K562 (cell line): ENCODE measurements at regions not wholly inside any gene's neighbourhood (a gene's known extent, or its start where the extent isn't known, plus 50 kb on each side); places are given as distances from the start of the nearest gene placed in this dataset.

Source experiments
- ATAC-seq: fragments of 200-7000 bp; cut with Tn5 transposase; 3 replicates; pipeline ENCODE4 v1.9.1; 2020; ENCODE audit warnings: moderate library complexity
- BruUV-seq: library from RNA; stranded (reverse); fragments of 400-500 nt; replicated peaks from 2 replicates; lab custom pipeline; 2021; lab: Mats Ljungman, UMichigan
- CTCF ChIA-PET: fragments of 300-600 bp; formaldehyde crosslinking; extraction: SDS; loops from one replicate; lab custom pipeline; 2021; ENCODE audit warnings: low intra/inter-chr PET ratio; lab: Yijun Ruan, JAX
- POLR2A ChIA-PET: fragments of 300-600, 350-650 bp; sonication (Branson Sonifier 250); formaldehyde crosslinking; extraction: SDS; loops from one replicate; lab custom pipeline; 2021; ENCODE audit warnings: antibody characterized with exemption, inconsistent platforms; lab: Yijun Ruan, JAX
- DNase-seq, 4 experiments: peaks; one replicate each; pipeline versions ENCODE4 v3.0.0 to v3.0.0-alpha.2; 2011 to 2018; ENCODE audit warnings: low spot score in 3 of 4, mixed read lengths in 3 of 4; ENCODE audit errors: extremely low read depth in 1 of 4
- FAIRE-seq: peaks from 2 replicates; lab custom pipeline; 2011; peaks lifted over from hg19 to GRCh38; lab: Jason Lieb, UNC
- H2AFZ ChIP-seq: 2 replicates; pipeline ENCODE4 v1.6.0; 2011; ENCODE audit warnings: low read depth, low read length, control low read depth, inconsistent platforms
- H3K27ac ChIP-seq: fragments of 200-600 bp; 3 replicates; pipeline ENCODE4 v1.8.0; 2011; ENCODE audit warnings: low read depth, mild to moderate bottlenecking, control low read depth, inconsistent platforms, low read length, moderate library complexity, mixed read lengths; ENCODE audit errors: extremely low read depth
- H3K27me3 ChIP-seq, 2 experiments: fragments of 300-600 bp in 1 of 2; 2 replicates in 1 of 2; 3 replicates in 1 of 2; pipeline versions ENCODE4 v1.6.0 to v1.8.0; 2011; ENCODE audit warnings: inconsistent platforms in 2 of 2, low read length in 2 of 2, mild to moderate bottlenecking in 1 of 2, mixed read lengths in 1 of 2, moderate library complexity in 1 of 2; ENCODE audit not compliant: control insufficient read depth in 2 of 2, insufficient read depth in 2 of 2
- H3K36me3 ChIP-seq: fragments of 300-600 bp; 3 replicates; pipeline ENCODE4 v1.8.0; 2011; ENCODE audit warnings: mild to moderate bottlenecking, low read length, inconsistent platforms; ENCODE audit not compliant: control insufficient read depth, insufficient read depth
- H3K4me1 ChIP-seq, 2 experiments: fragments of 200-600 bp in 1 of 2; replicated peaks in 1 of 2; 2 replicates in 1 of 2; 3 replicates in 1 of 2; pipeline versions ENCODE4 v1.5.1 to v1.8.0; 2011; ENCODE audit warnings: inconsistent platforms in 2 of 2, low read length in 2 of 2, mild to moderate bottlenecking in 1 of 2, mixed read lengths in 1 of 2, moderate library complexity in 1 of 2; ENCODE audit not compliant: control insufficient read depth in 2 of 2, insufficient read depth in 2 of 2
- H3K4me2 ChIP-seq: 2 replicates; pipeline ENCODE4 v1.6.1; 2011; ENCODE audit warnings: low read length, control low read depth, inconsistent platforms, mixed read lengths; ENCODE audit not compliant: insufficient read depth
- H3K4me3 ChIP-seq: fragments of 200-600 bp; sonication (generic), shearing (Covaris generic); 2 replicates; pipeline ENCODE4 v1.5.1; 2016; ENCODE audit warnings: control low read depth, inconsistent platforms
- H3K79me2 ChIP-seq: fragments of 200-600 bp; 3 replicates; pipeline ENCODE4 v1.8.0; 2011; ENCODE audit warnings: low read length, inconsistent platforms; ENCODE audit not compliant: control insufficient read depth, insufficient read depth
- H3K9ac ChIP-seq, 2 experiments: 2 replicates each; pipeline versions ENCODE4 v1.6.0 to v1.6.1; 2011; ENCODE audit warnings: low read depth in 2 of 2, low read length in 2 of 2, control low read depth in 1 of 2, inconsistent platforms in 1 of 2, mild to moderate bottlenecking in 1 of 2, mixed read lengths in 1 of 2; ENCODE audit not compliant: insufficient read depth in 1 of 2
- H3K9me1 ChIP-seq: one replicate; pipeline ENCODE4 v1.6.0; 2011; ENCODE audit warnings: inconsistent platforms, mild to moderate bottlenecking, low read length, moderate library complexity; ENCODE audit not compliant: control insufficient read depth, insufficient read depth
- H3K9me3 ChIP-seq: replicated peaks from 2 replicates; pipeline ENCODE4 v1.5.1; 2011; ENCODE audit warnings: low read depth, low read length, inconsistent platforms; ENCODE audit not compliant: control insufficient read depth, insufficient read depth
- H4K20me1 ChIP-seq: replicated peaks from 2 replicates; pipeline ENCODE4 v1.6.1; 2011; ENCODE audit warnings: low read length, inconsistent platforms, mixed read lengths; ENCODE audit not compliant: control insufficient read depth, insufficient read depth
- ARNT ChIP-seq, 2 experiments: fragments of 450-650 bp; IDR thresholded peaks; 2 replicates each; pipeline ENCODE4 v1.6.1; 2016; ENCODE audit warnings: mild to moderate bottlenecking in 1 of 2
- BRF1 ChIP-seq: IDR thresholded peaks from 3 replicates; pipeline ENCODE4 v1.6.1; 2011; ENCODE audit warnings: borderline replicate concordance, mild to moderate bottlenecking; ENCODE audit not compliant: insufficient read length; ENCODE audit errors: extremely low read depth
- CAMTA2 ChIP-seq: fragments of 250-450 bp; sonication (Bioruptor Pico); conservative IDR thresholded peaks from 2 replicates; pipeline ENCODE4 v1.5.1; 2022
- CEBPB ChIP-seq: fragments of 450-650 bp; IDR thresholded peaks from 2 replicates; pipeline ENCODE4 v1.6.1; 2016; ENCODE audit warnings: missing genetic modification characterization, missing compliant biosample characterization
- FOXA1 ChIP-seq: fragments of 450-650 bp; IDR thresholded peaks from 2 replicates; pipeline ENCODE4 v1.6.1; 2016; ENCODE audit warnings: mild to moderate bottlenecking, borderline replicate concordance
- SIN3B ChIP-seq: fragments of 450-650 bp; IDR thresholded peaks from 2 replicates; pipeline ENCODE4 v1.6.1; 2017; ENCODE audit warnings: low read depth, mild to moderate bottlenecking, moderate library complexity
- SIRT6 ChIP-seq: IDR thresholded peaks from one replicate; pipeline ENCODE4 v1.6.1; 2012; ENCODE audit warnings: low read depth, mild to moderate bottlenecking, control low read depth, inconsistent platforms, low read length, moderate library complexity
- ZNF384 ChIP-seq: IDR thresholded peaks from 2 replicates; pipeline ENCODE4 v1.6.1; 2012; ENCODE audit warnings: low read depth, low read length, improper control_type of control experiment
- WGBS: fragments of 100-300 bp; shearing (Covaris generic); methylation state at CpG from one replicate; pipeline ENCODE4 v1.1.6; 2016; ENCODE audit warnings: low coverage, mixed read lengths; ENCODE audit not compliant: insufficient coverage; ENCODE audit errors: missing lambda C conversion rate; 5-methylcytosine and 5-hydroxymethylcytosine counted together
- in situ Hi-C: fragments of 300-500 bp; cut with MboI; formaldehyde crosslinking; loops from 4 replicates; pipeline ENCODE4 v1.15.0; 2018; ENCODE audit warnings: inconsistent platforms, mixed read lengths
- intact Hi-C: fragments of 100-400 bp; cut with micrococcal nuclease; formaldehyde crosslinking; loops from 2 replicates; pipeline ENCODE4 v1.14.2; 2022
- TF ChIP-seq, protein P1 (sequence below): fragments of 250-450 bp; sonication (Bioruptor Pico); IDR thresholded peaks from 2 replicates; pipeline ENCODE4 v1.9.0; 2021; ENCODE audit warnings: mild to moderate bottlenecking, inconsistent platforms
- TF ChIP-seq, protein P2 (sequence below): fragments of 250-450 bp; sonication (Bioruptor Pico); IDR thresholded peaks from 2 replicates; pipeline ENCODE4 v1.4.0; 2020; ENCODE audit warnings: borderline replicate concordance
- TF ChIP-seq, protein P3 (sequence below): fragments of 250-450 bp; sonication (Bioruptor Pico); IDR thresholded peaks from 2 replicates; pipeline ENCODE4 v1.4.0; 2020; ENCODE audit warnings: mild to moderate bottlenecking, moderate library complexity
- TF ChIP-seq, protein P4 (sequence below): fragments of 450-650 bp; formaldehyde crosslinking; IDR thresholded peaks from 2 replicates; pipeline ENCODE4 v1.4.0; 2020; ENCODE audit warnings: mild to moderate bottlenecking, mixed read lengths
- TF ChIP-seq, protein P5 (sequence below): fragments of 450-650 bp; IDR thresholded peaks from 2 replicates; pipeline ENCODE4 v1.6.1; 2016; ENCODE audit warnings: missing biosample characterization, missing genetic modification characterization
- TF ChIP-seq, protein P6 (sequence below): sonication (generic); formaldehyde crosslinking; IDR thresholded peaks from 2 replicates; pipeline ENCODE4 v1.5.0; 2020; ENCODE audit warnings: missing genetic modification reagents

DNA sequence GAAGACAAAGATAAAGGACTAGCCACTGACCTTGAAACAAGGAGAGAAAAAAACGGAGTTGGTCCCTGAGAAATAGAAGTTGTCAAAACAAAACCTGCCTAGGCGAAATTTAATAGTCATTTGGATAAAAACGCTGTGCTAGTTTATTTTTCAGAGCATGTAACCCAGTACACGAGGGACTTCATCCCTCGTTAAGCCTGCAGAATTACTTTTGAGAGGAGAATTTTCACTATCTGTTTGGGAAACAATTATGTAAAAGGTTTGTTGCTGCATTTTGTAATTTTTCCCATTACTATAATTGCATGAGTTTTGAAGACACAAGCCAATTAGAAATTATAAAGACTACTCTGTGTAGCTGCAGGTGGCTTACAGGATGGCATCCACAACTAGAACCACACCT is 71.6 kb upstream of the MAP3K7 start:
- no peak overlapping the region for H3K4me3 ChIP-seq
- in situ Hi-C loops (no loop called here), intact Hi-C loops (no loop called here)
- H3K27ac ChIP-seq: no peak overlapping the region
- H3K9me1 ChIP-seq: no peaks in the 10 kb centered on the region
- no peaks in the 10 kb centered on the region for H3K36me3 ChIP-seq
- POLR2A ChIA-PET: no interaction called here
- no peak for FAIRE-seq
- H3K79me2 ChIP-seq: no peaks in the 10 kb centered on the region
- no peak for DNase-seq
- WGBS: 0% methylated on average over 5 of the region's 5 CpGs
- ATAC-seq: no peak
- CTCF ChIA-PET: no interaction called here
- H3K4me1 ChIP-seq: no peaks in the 10 kb centered on the region
- no TSS peak for BruUV-seq
- TF ChIP-seq ZNF384 (no peak), ARNT (IDR thresholded peaks at IDR 0.05) (no peak), CEBPB (tag) (no peak), BRF1 (no peak), CAMTA2 (no peak), SIRT6 (no peak), SIN3B (no peak), FOXA1 (no peak)
- TF ChIP-seq, protein P1, sequence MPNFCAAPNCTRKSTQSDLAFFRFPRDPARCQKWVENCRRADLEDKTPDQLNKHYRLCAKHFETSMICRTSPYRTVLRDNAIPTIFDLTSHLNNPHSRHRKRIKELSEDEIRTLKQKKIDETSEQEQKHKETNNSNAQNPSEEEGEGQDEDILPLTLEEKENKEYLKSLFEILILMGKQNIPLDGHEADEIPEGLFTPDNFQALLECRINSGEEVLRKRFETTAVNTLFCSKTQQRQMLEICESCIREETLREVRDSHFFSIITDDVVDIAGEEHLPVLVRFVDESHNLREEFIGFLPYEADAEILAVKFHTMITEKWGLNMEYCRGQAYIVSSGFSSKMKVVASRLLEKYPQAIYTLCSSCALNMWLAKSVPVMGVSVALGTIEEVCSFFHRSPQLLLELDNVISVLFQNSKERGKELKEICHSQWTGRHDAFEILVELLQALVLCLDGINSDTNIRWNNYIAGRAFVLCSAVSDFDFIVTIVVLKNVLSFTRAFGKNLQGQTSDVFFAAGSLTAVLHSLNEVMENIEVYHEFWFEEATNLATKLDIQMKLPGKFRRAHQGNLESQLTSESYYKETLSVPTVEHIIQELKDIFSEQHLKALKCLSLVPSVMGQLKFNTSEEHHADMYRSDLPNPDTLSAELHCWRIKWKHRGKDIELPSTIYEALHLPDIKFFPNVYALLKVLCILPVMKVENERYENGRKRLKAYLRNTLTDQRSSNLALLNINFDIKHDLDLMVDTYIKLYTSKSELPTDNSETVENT: no peak
- TF ChIP-seq, protein P2, sequence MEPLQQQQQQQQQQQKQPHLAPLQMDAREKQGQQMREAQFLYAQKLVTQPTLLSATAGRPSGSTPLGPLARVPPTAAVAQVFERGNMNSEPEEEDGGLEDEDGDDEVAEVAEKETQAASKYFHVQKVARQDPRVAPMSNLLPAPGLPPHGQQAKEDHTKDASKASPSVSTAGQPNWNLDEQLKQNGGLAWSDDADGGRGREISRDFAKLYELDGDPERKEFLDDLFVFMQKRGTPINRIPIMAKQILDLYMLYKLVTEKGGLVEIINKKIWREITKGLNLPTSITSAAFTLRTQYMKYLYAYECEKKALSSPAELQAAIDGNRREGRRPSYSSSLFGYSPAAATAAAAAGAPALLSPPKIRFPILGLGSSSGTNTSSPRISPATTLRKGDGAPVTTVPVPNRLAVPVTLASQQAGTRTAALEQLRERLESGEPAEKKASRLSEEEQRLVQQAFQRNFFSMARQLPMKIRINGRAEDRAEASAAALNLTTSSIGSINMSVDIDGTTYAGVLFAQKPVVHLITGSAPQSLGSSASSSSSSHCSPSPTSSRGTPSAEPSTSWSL (CRISPR knock-in tag): no peak
- TF ChIP-seq, protein P3, sequence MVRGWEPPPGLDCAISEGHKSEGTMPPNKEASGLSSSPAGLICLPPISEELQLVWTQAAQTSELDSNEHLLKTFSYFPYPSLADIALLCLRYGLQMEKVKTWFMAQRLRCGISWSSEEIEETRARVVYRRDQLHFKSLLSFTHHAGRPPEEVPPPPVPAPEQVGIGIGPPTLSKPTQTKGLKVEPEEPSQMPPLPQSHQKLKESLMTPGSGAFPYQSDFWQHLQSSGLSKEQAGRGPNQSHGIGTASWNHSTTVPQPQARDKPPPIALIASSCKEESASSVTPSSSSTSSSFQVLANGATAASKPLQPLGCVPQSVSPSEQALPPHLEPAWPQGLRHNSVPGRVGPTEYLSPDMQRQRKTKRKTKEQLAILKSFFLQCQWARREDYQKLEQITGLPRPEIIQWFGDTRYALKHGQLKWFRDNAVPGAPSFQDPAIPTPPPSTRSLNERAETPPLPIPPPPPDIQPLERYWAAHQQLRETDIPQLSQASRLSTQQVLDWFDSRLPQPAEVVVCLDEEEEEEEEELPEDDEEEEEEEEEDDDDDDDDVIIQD (CRISPR knock-in tag): no peak
- TF ChIP-seq, protein P4, sequence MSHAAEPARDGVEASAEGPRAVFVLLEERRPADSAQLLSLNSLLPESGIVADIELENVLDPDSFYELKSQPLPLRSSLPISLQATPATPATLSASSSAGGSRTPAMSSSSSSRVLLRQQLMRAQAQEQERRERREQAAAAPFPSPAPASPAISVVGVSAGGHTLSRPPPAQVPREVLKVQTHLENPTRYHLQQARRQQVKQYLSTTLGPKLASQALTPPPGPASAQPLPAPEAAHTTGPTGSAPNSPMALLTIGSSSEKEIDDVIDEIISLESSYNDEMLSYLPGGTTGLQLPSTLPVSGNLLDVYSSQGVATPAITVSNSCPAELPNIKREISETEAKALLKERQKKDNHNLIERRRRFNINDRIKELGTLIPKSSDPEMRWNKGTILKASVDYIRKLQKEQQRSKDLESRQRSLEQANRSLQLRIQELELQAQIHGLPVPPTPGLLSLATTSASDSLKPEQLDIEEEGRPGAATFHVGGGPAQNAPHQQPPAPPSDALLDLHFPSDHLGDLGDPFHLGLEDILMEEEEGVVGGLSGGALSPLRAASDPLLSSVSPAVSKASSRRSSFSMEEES (CRISPR knock-in tag): no peak
- TF ChIP-seq, protein P5, sequence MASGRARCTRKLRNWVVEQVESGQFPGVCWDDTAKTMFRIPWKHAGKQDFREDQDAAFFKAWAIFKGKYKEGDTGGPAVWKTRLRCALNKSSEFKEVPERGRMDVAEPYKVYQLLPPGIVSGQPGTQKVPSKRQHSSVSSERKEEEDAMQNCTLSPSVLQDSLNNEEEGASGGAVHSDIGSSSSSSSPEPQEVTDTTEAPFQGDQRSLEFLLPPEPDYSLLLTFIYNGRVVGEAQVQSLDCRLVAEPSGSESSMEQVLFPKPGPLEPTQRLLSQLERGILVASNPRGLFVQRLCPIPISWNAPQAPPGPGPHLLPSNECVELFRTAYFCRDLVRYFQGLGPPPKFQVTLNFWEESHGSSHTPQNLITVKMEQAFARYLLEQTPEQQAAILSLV (tag): no peak
- TF ChIP-seq, protein P6, sequence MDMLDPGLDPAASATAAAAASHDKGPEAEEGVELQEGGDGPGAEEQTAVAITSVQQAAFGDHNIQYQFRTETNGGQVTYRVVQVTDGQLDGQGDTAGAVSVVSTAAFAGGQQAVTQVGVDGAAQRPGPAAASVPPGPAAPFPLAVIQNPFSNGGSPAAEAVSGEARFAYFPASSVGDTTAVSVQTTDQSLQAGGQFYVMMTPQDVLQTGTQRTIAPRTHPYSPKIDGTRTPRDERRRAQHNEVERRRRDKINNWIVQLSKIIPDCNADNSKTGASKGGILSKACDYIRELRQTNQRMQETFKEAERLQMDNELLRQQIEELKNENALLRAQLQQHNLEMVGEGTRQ (CRISPR knock-in tag): no peak
- no peaks in the 10 kb centered on the region for H4K20me1 ChIP-seq
- H3K9me3 ChIP-seq: no peaks in the 10 kb centered on the region
- H3K9ac ChIP-seq: no peak overlapping the region
- H2AFZ ChIP-seq: no peak overlapping the region
- peaks cover 4 to 5% of the 10 kb centered on the region in 2 experiments; a peak in 3 of 5 replicates for H3K27me3 ChIP-seq
- H3K4me2 ChIP-seq: no peak overlapping the region
